ENCODE measurements at regions not wholly inside any gene's neighbourhood (a gene's known extent, or its start where the extent isn't known, plus 50 kb on each side); places are given as distances from the start of the nearest gene placed in this dataset.

- no peak for TF ChIP-seq CTCF (conservative IDR thresholded peaks at IDR 0.05)
- H3K27ac ChIP-seq = no peak overlapping the region
Observed at GRCh38 chr14:66069036-66069435, 417.1 kb upstream of the CCDC196 start.

- TF ChIP-seq CTCF (conservative IDR thresholded peaks at IDR 0.05) = no peak
- H3K27ac ChIP-seq = peak overlapping the region; percentile 4; the same call in 1 of the 2 replicates
Observed at GRCh38 chr14:66069830-66070541, 416.2 kb upstream of the CCDC196 start.

DNA sequence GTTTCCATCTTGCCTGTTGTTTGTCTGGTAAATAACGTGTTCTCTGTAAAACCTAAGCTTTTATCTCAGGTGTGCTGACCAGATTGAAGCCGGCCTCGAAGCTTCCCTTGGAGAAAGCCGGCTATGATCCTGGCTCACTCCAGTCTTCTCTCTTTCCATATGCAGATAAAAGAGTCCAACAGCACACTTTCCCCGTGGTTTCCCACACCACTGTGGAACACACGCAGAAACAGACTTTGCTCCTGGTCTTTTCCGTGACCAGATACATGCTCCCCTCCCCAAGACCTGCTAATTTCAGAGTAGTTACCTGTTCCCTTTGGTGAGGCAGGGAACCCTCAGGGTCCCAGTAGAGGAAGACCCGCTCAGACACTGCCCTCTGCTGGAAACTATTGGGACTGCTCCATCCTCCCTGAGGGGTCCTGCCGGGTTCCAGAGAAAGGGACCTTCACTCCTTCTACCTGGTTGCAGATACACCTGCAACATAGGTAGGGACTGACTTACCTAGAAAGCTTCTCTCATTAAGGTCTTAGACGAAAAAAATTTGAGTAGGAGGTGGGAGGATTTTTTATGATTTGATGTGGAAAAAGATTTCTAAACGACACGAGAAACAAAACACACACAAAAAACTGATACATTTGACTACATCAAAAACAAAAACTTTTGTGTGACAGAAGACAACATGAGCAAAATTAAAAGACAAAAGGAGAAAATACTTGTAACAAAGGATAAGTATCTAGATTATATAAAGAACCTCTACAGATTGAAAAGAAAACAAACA, 415.4 kb upstream of the CCDC196 start:
- TF ChIP-seq CTCF (conservative IDR thresholded peaks at IDR 0.05) = peak; percentile 88
- H3K27ac ChIP-seq = peak overlapping the region; percentile 4; the same call in 1 of the 2 replicates

GRCh38 chr14:66072190-66073084, 413.7 kb upstream of the CCDC196 start:
- TF ChIP-seq CTCF (conservative IDR thresholded peaks at IDR 0.05) = no peak

GRCh38 chr14:66074537-66074936, 411.6 kb upstream of the CCDC196 start:
- H3K27ac ChIP-seq = peak overlapping the region; percentile 77
- no peak for TF ChIP-seq CTCF (conservative IDR thresholded peaks at IDR 0.05)

More at GRCh38 chr14:66072190-66073084, 413.7 kb upstream of the CCDC196 start:
- H3K27ac ChIP-seq = no peak overlapping the region

DNA sequence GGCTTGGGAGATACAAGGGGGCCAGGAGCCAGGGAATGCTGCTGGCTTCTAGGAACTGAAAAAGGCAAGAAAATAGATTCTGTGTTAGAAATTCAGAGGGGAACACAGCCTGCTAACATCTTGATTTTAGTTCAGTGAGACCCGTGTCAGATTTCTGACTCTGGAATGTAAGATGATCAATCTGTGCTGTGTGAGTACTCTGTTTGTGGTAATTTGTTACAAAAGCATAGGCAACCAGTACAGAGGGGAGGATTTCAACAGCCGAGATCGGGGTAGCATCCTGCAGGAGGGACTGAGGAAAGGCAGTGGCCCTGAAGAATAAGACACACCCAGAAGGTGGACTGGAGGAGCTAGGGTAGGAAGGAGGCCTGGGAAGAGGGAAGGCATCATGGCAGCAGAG, 410.0 kb upstream of the CCDC196 start:
- H3K27ac ChIP-seq = peak overlapping the region; percentile 77
- TF ChIP-seq CTCF (conservative IDR thresholded peaks at IDR 0.05) = no peak

DNA sequence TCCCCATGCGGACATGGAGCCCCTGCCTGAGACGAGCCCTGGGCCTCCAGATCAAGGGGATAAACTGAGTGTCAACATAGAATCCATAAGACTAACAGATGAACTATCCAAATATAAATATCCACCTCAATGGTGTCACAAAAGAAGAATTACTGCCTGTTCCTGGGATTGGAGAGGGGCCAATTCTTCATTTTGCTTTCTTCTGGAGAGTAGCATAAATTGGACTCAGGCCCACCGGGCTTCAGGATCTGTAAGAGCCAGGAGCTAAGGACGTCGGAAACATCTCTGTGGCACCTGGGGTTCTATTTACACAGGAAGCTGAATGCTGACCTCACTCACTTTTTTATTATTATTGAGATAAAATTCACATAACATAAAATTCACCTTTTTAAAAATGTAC, 408.2 kb upstream of the CCDC196 start:
- TF ChIP-seq CTCF (conservative IDR thresholded peaks at IDR 0.05) = no peak

More for the DNA sequence above, 408.2 kb upstream of the CCDC196 start:
- H3K27ac ChIP-seq = peak overlapping the region; percentile 77
